ENCODE measurements at regions not wholly inside any gene's neighbourhood (a gene's known extent, or its start where the extent isn't known, plus 50 kb on each side); places are given as distances from the start of the nearest gene placed in this dataset.

DNA sequence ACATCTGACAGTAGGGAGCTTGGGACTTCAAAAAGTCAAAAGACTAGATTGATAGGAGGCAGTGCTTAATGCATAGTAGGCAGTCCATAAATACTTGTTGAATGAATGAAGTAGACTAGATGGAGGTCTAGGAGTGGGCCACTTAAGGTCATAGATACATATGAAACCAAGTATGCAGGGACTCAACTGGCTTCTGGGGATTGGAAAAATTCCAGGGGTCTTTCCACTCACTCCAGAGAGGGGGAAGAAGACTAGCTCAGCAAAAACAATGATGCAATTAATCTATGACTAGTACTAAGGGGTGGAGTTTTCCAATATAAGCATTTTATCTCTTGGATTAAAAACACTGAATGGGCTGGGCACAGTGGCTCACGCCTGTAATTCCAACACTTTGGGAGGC lies 298.3 kb upstream of the XYLT1 start:
- TF ChIP-seq, protein P1, sequence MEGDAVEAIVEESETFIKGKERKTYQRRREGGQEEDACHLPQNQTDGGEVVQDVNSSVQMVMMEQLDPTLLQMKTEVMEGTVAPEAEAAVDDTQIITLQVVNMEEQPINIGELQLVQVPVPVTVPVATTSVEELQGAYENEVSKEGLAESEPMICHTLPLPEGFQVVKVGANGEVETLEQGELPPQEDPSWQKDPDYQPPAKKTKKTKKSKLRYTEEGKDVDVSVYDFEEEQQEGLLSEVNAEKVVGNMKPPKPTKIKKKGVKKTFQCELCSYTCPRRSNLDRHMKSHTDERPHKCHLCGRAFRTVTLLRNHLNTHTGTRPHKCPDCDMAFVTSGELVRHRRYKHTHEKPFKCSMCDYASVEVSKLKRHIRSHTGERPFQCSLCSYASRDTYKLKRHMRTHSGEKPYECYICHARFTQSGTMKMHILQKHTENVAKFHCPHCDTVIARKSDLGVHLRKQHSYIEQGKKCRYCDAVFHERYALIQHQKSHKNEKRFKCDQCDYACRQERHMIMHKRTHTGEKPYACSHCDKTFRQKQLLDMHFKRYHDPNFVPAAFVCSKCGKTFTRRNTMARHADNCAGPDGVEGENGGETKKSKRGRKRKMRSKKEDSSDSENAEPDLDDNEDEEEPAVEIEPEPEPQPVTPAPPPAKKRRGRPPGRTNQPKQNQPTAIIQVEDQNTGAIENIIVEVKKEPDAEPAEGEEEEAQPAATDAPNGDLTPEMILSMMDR (IDR thresholded peaks at IDR 0.05): no peak
- no peak for TF ChIP-seq POLR2A (IDR thresholded peaks at IDR 0.05)
